GM20431 (cell line): ENCODE measurements at regions not wholly inside any gene's neighbourhood (a gene's known extent, or its start where the extent isn't known, plus 50 kb on each side); places are given as distances from the start of the nearest gene placed in this dataset.

ENCODE experiments used
- in situ Hi-C: fragments of 300-500 bp; cut with MseI, MboI; formaldehyde crosslinking; loops from one replicate; pipeline ENCODE4 v1.15.0; 2020; ENCODE audit warnings: low sequenced_read_pairs; ENCODE audit not compliant: unreplicated experiment

DNA sequence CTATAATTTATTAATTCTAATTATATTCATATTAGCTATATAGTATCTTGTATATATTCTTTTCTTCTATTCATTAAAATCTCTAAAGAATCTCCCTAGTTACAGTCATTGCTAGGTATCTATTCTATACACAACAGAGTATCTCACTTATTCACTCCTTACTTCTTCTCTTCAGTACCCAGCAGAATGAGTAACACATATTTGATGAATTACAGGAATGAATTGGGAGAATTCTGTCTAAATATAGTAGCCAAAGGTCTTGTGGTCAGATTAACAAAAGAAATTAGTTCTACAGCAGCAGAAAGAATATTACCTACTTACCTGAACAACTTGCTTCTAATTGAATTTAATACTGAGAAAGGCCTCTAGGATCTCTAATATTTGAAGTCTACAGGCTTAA, 758.0 kb upstream of the ZEB2 start:
- in situ Hi-C loops: no loop called here

- in situ Hi-C loops: no loop called here
These were observed 753.9 kb upstream of the ZEB2 start for GRCh38 chr2:145273840-145274239.

DNA sequence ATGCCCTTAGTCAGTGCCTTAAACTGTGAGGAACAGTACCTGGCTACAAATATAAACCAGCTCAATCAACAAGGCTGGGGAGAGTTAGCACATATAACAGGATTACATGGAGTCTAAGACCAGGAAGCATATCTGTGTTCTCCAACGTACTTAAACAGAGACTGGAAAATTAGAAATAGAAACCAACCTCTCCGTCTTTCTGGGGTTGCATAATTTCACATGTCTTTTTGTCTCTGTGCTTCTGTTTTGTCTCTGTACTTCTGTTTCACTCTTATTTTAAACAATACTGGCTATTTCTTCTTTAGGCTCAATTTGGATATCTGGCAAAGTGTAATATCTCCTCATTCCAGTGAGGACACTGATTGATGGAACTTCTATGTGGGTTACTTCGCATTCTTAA, 749.0 kb upstream of the ZEB2 start:
- in situ Hi-C loops: no loop called here

GRCh38 chr2:145267451-145267850, 747.5 kb upstream of the ZEB2 start:
- in situ Hi-C loops: no loop called here

- in situ Hi-C loops: no loop called here
These were observed 745.3 kb upstream of the ZEB2 start for GRCh38 chr2:145265244-145265643.

DNA sequence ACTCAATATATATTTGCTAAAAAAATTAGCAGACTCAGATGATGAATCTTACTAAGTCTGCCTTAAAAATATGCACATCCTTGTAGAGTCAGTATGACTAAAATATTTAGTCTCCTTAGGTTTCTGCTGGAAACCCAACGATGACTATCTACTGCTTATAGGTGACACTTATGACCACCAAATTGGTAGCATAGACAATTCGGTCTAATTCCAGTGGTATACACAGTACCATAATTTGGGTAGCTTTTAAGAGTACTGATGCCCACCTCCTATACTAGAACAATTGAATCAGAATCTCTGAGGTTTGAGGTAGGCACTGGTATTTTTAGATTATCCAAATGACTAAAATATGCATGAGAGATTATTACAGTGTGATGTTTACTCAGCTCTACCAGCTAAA, 740.8 kb upstream of the ZEB2 start:
- in situ Hi-C loops: no loop called here

DNA sequence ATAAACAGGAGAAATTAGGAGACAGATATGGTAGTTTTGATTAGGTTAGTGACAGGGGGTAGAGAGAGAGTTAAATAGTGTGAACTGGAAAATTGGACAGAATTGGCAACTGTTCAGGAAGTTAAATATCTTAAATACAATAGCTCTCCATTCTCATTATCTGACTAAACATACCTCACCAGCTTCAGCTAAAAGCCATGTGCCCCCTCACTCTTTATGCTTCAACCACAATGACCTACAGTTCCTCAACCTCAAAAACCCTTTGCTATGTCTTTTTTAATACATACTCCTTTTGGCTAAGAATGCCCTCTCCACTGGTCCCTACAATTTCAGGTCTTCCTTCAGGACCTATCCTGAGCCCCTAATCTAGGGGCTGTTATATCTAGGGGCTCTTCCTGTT, 740.2 kb upstream of the ZEB2 start:
- in situ Hi-C loops: no loop called here

GRCh38 chr2:145258903-145259579, 739.1 kb upstream of the ZEB2 start:
- in situ Hi-C loops: no loop called here

DNA sequence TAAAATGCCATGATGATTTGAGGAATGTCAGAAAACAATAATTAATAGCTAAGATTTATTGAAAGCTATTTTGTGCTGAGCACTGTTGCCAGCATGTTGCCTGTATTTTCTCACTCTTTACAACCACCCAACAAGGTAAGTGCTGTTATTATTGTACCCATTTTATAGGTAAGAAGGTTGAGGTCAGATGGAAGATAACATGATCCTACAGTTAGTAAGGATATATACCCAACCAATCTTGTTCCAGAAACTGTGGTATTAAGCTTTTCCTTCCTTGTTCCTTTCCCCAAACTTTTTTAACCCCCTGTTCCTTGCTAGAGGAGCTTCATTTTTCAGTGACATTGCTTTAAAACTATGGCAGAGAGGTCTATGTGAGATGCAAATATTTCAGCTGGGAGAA, 738.0 kb upstream of the ZEB2 start:
- in situ Hi-C loops: no loop called here

- in situ Hi-C loops: no loop called here
These were observed 736.6 kb upstream of the ZEB2 start for GRCh38 chr2:145256551-145256950.

GRCh38 chr2:145254291-145254690, 734.4 kb upstream of the ZEB2 start:
- in situ Hi-C loops: no loop called here

DNA sequence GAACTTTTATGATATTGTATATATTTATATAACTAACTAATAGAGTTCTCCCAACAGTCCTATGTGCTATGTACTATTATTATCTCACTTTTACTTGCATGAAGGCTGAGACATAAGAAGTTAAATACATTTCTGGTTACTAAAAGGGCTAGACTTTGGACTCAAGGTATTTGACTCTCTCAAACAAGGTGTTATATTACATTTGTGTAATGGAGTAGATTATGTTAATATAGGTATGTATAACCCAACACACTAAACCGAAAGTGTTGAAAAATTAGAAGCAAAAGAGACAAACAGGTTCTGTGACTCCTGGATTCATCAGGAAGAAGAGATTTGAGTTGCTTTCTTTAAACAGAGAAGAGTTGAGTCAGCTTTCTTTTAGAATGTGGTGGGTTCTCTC, 733.6 kb upstream of the ZEB2 start:
- in situ Hi-C loops: no loop called here

DNA sequence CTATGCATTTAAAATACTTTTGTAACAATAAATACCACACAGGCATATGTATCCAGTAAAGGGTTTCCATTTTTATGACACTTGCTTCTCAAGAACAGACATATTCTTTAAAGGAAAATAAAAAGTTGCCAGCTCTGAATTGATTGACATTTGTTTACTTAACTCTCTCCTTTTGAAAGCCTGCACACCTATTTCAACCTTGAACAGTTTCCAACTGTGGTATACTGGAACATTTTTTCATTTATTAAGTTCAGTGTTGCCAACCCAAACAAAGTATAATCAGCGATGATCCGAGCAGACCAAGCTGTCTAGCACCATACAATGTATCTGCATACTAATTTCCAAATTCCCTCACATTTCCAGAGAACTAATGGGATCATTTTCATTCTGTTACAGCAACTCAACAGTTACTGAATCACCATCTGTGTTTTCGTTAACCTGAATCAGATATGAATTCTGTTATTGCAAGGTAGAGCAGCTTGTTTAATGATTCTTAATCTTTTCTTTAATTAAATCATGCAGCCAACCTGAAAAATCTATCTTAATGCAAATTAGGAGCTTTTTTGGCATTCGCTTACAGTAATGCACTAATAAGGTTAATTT, 725.5 kb upstream of the ZEB2 start:
- in situ Hi-C loops: no loop called here

- in situ Hi-C loops: no loop called here
These were observed 715.4 kb upstream of the ZEB2 start for GRCh38 chr2:145235312-145235711.

- in situ Hi-C loops: no loop called here
These were observed 710.6 kb upstream of the ZEB2 start for GRCh38 chr2:145230546-145230945.

- in situ Hi-C loops: no loop called here
These were observed 708.6 kb upstream of the ZEB2 start for GRCh38 chr2:145228506-145228905.

DNA sequence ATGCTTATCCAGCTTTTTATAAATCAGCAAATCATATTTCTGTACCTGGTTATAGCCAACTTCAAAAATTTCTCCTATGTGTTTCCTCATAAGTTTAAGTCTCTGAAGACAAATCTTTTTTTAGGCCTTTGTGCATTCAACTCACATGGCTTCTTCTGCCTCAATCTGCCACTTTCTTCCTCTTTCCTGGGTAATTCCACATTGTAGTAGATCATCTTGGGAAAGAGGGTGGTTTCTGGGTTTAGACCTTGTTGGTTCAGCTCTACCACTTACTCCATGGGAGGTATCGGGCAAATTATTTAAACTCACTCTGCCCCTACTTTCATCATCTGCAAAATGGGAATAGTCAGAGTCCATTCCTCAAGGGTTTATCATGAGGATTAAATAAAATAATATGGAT, 707.0 kb upstream of the ZEB2 start:
- in situ Hi-C loops: no loop called here

DNA sequence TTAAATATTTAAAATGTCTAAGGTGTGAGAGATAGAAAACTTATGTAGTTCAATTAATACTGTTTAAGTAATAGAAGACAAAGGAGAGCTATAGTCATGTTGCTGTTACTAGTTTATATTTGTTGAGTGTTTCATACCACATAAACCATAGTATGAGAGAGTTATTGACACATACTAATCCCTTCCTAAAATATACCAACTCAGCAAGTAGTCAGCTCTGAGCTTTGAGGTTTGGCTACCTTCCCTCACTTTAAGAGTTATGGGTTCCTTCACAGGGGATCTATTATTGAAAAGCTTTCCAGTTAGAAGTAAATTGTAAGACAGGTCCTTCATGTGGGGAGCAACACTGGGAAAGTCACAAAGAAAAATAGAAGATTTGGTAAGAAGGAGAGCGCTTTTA, 701.6 kb upstream of the ZEB2 start:
- in situ Hi-C loops: no loop called here

DNA sequence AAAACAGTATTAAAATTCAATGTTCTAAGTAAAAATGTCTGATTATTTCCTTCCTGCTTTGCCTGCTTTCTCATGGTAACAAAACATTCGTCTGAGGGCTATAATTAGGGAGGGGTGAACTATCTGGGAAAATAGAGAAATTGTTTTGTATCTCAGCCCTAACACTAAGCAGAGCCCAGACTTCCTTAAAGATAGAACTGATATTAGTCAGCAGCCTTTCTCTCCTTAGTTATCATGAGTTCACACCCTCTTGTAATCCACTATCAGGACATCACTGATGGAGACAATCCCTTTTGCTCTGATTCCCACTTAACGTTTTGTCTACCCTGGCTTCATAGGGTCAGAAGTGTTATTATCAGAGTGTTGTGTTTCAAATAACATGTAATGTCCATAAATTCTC, 701.1 kb upstream of the ZEB2 start:
- in situ Hi-C loops: no loop called here

- in situ Hi-C loops: no loop called here
These were observed 700.6 kb upstream of the ZEB2 start for GRCh38 chr2:145220496-145220895.

DNA sequence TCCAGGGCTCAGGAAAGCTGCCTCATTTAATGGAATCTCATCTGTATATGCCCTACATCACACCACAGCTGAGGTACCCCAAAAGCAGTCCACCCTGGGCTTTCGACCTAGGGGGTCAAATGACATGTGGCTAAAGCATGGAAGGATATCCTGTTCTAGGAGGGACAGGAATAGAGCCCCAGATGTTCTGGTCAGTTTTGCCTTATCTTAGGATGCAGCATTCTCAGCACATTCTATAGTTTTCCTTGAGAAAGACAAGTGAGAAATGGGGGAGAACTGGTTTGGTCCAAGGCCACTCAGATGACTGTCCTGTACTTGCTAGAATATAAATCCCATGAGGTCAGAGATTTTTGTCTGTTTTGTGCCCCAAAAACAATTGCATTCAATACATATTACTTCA, 688.0 kb upstream of the ZEB2 start:
- in situ Hi-C loops: no loop called here
